GM12891 (cell line): ENCODE measurements at regions not wholly inside any gene's neighbourhood (a gene's known extent, or its start where the extent isn't known, plus 50 kb on each side); places are given as distances from the start of the nearest gene placed in this dataset.

Experiments used
- POLR2A ChIP-seq: IDR thresholded peaks from 2 replicates; pipeline ENCODE4 v1.6.1; 2011; ENCODE audit warnings: low read depth, low read length, control low read depth
- POLR2AphosphoS5 ChIP-seq: IDR thresholded peaks from 2 replicates; pipeline ENCODE4 v1.6.1; 2011; ENCODE audit warnings: low read depth, low read length, control low read depth
- TAF1 ChIP-seq: IDR thresholded peaks from 2 replicates; pipeline ENCODE4 v1.6.1; 2011; ENCODE audit warnings: low read depth, low read length, control low read depth

DNA sequence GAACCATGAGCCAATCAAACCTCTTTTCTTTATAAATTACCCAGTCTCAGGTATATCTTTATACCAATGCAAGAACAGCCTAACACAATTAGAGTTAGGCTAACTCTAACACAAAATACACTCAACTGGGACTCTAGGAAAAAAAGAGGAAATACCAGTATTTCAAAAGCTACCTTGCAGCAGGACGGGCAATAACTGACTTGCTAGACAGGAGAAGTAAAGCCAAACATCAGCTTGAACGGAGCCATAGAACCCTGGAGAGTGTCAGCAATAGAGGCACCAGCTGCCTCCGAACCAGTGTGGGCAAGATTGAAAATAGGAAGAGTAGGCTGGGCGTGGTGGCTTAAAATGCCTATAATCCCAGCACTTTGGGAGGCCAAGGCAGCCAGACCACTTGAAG, 162.0 kb upstream of the SOX4 start:
- TF ChIP-seq POLR2AphosphoS5 = no peak
- TF ChIP-seq TAF1 = no peak
- TF ChIP-seq POLR2A = no peak
